CD14-positive monocyte (primary cell): ENCODE measurements at regions not wholly inside any gene's neighbourhood (a gene's known extent, or its start where the extent isn't known, plus 50 kb on each side); places are given as distances from the start of the nearest gene placed in this dataset.

Source experiments
- DNase-seq, 3 donors: peaks; one replicate each; pipeline ENCODE4 v3.0.0-alpha.2; 2011 to 2022
- H2AFZ ChIP-seq: 2 replicates; pipeline ENCODE4 v1.6.0; 2012; ENCODE audit warnings: mild to moderate bottlenecking, low read depth, low read length, inconsistent platforms; ENCODE audit not compliant: insufficient read depth, poor library complexity, severe bottlenecking
- H3K27ac ChIP-seq, 2 donors: 1 replicate in 1 of 2; 2 replicates in 1 of 2; pipeline ENCODE4 v1.5.1; 2012 to 2013; ENCODE audit warnings: low read length in 2 of 2, control low read depth in 1 of 2, inconsistent platforms in 1 of 2, low read depth in 1 of 2, mild to moderate bottlenecking in 1 of 2
- H3K27me3 ChIP-seq, 2 donors: one replicate each; pipeline versions ENCODE4 v1.6.0 to v1.6.1; 2011 to 2013; ENCODE audit warnings: low read length in 2 of 2; ENCODE audit not compliant: control insufficient read depth in 2 of 2, insufficient read depth in 2 of 2
- H3K36me3 ChIP-seq, 2 donors: replicated peaks in 1 of 2; 1 replicate in 1 of 2; 2 replicates in 1 of 2; pipeline versions ENCODE4 v1.5.1 to v1.6.1; 2012 to 2013; ENCODE audit warnings: low read length in 2 of 2, control low read depth in 1 of 2, inconsistent platforms in 1 of 2, mild to moderate bottlenecking in 1 of 2; ENCODE audit not compliant: insufficient read depth in 2 of 2, control insufficient read depth in 1 of 2
- H3K4me1 ChIP-seq, 2 donors: 1 replicate in 1 of 2; 2 replicates in 1 of 2; pipeline versions ENCODE4 v1.5.1 to v1.6.1; 2012 to 2013; ENCODE audit warnings: low read length in 2 of 2, control low read depth in 1 of 2, inconsistent platforms in 1 of 2, mild to moderate bottlenecking in 1 of 2, moderate library complexity in 1 of 2; ENCODE audit not compliant: insufficient read depth in 2 of 2, control insufficient read depth in 1 of 2
- H3K4me2 ChIP-seq: replicated peaks from 2 replicates; pipeline ENCODE3; 2012; ENCODE audit warnings: low read length, moderate library complexity, mild to moderate bottlenecking; ENCODE audit not compliant: poor library complexity, severe bottlenecking; ENCODE audit errors: extremely low read depth
- H3K4me3 ChIP-seq, 3 experiments: fragments of 200-600 bp in 1 of 3; sonication (generic) in 1 of 3; replicated peaks in 1 of 3; 1 replicate in 2 of 3; 2 replicates in 1 of 3; pipeline ENCODE4 v1.5.1; 2011 to 2013; ENCODE audit warnings: low read length in 3 of 3, mild to moderate bottlenecking in 3 of 3, control low read depth in 2 of 3, low read depth in 2 of 3, inconsistent platforms in 1 of 3, moderate library complexity in 1 of 3
- H3K79me2 ChIP-seq: 2 replicates; pipeline ENCODE4 v1.6.0; 2012; ENCODE audit warnings: mild to moderate bottlenecking, control low read depth, inconsistent platforms, low read length, moderate library complexity; ENCODE audit not compliant: insufficient read depth
- H3K9ac ChIP-seq: 2 replicates; pipeline ENCODE4 v1.6.0; 2017; ENCODE audit warnings: low read length, mild to moderate bottlenecking; ENCODE audit not compliant: insufficient read depth, poor library complexity, severe bottlenecking
- H3K9me3 ChIP-seq, 2 donors: replicated peaks in 1 of 2; 1 replicate in 1 of 2; 2 replicates in 1 of 2; pipeline versions ENCODE4 v1.5.1 to v1.6.1; 2012 to 2013; ENCODE audit warnings: low read length in 2 of 2, control low read depth in 1 of 2; ENCODE audit not compliant: control insufficient read depth in 1 of 2, insufficient read depth in 1 of 2
- H4K20me1 ChIP-seq: 2 replicates; pipeline ENCODE4 v1.6.0; 2012; ENCODE audit warnings: mild to moderate bottlenecking, low read length, control low read depth, moderate library complexity; ENCODE audit not compliant: insufficient read depth
- H3K27ac Mint-ChIP-seq, 7 donors: one replicate each; pipeline ENCODE4 v1.8.0; 2020; ENCODE audit warnings: mild to moderate bottlenecking in 7 of 7, mixed read lengths in 7 of 7, moderate library complexity in 6 of 7, inconsistent platforms in 2 of 7
- H3K27me3 Mint-ChIP-seq, 3 donors: one replicate each; pipeline ENCODE4 v1.8.0; 2021 to 2022; ENCODE audit warnings: low read depth in 3 of 3, mild to moderate bottlenecking in 3 of 3, mixed read lengths in 3 of 3, moderate library complexity in 3 of 3, inconsistent platforms in 1 of 3
- H3K36me3 Mint-ChIP-seq, 2 donors: one replicate each; pipeline ENCODE4 v1.8.0; 2020; ENCODE audit warnings: mixed read lengths in 2 of 2, inconsistent platforms in 1 of 2, mild to moderate bottlenecking in 1 of 2
- H3K4me1 Mint-ChIP-seq: one replicate; pipeline ENCODE4 v1.8.0; 2020; ENCODE audit warnings: mild to moderate bottlenecking, mixed read lengths
- H3K4me3 Mint-ChIP-seq, 2 donors: one replicate each; pipeline ENCODE4 v1.8.0; 2020; ENCODE audit warnings: mild to moderate bottlenecking in 2 of 2, mixed read lengths in 2 of 2, moderate library complexity in 1 of 2
- H3K9me3 Mint-ChIP-seq, 7 donors: one replicate each; pipeline ENCODE4 v1.8.0; 2020 to 2022; ENCODE audit warnings: mixed read lengths in 7 of 7, mild to moderate bottlenecking in 6 of 7, moderate library complexity in 6 of 7, inconsistent platforms in 2 of 7
- CTCF ChIP-seq: fragments of 200-600 bp; IDR thresholded peaks from one replicate; pipeline ENCODE4 v1.8.0; 2022; ENCODE audit warnings: antibody characterized with exemption, mild to moderate bottlenecking
- WGBS: methylation state at CpG from one replicate; pipeline ENCODE4 v1.1.5; 2013; ENCODE audit warnings: missing lambda C conversion rate; ENCODE audit not compliant: insufficient coverage; 5-methylcytosine and 5-hydroxymethylcytosine counted together
- intact Hi-C, 2 donors: fragments of 100-400 bp; cut with micrococcal nuclease; formaldehyde crosslinking; loops; one replicate each; pipeline versions ENCODE4 v1.15.0 to v1.15.1; 2023

- no peak overlapping the region for H3K27ac ChIP-seq
- no peak for TF ChIP-seq CTCF
- Mint-ChIP-seq H3K4me3 (no peak overlapping the region), H3K36me3 (no peaks in the 10 kb centered on the region), H3K9me3 (peaks cover 0 to 15% (median 2%) of the 10 kb centered on the region in 7 donors), H3K27ac (no peak overlapping the region), H3K27me3 (peaks cover 0 to 4% (median 1%) of the 10 kb centered on the region in 3 donors), H3K4me1 (no peaks in the 10 kb centered on the region)
- H3K79me2 ChIP-seq: no peaks in the 10 kb centered on the region
- intact Hi-C loops: no loop called here
- H3K9ac ChIP-seq: no peak overlapping the region
- no peaks in the 10 kb centered on the region for H3K4me1 ChIP-seq
- no peak overlapping the region for H2AFZ ChIP-seq
- H3K9me3 ChIP-seq: no peaks in the 10 kb centered on the region
- no CpG with 5 or more reads among the region's 1 CpG for WGBS
- DNase-seq: no peak
- H4K20me1 ChIP-seq: no peaks in the 10 kb centered on the region
- H3K4me3 ChIP-seq: no peak overlapping the region
- H3K27me3 ChIP-seq: no peaks in the 10 kb centered on the region
- H3K4me2 ChIP-seq: no peak overlapping the region
- H3K36me3 ChIP-seq: no peaks in the 10 kb centered on the region
These were observed 322.3 kb downstream of the GBE1 start for GRCh38 chr3:81439108-81439507.

DNA sequence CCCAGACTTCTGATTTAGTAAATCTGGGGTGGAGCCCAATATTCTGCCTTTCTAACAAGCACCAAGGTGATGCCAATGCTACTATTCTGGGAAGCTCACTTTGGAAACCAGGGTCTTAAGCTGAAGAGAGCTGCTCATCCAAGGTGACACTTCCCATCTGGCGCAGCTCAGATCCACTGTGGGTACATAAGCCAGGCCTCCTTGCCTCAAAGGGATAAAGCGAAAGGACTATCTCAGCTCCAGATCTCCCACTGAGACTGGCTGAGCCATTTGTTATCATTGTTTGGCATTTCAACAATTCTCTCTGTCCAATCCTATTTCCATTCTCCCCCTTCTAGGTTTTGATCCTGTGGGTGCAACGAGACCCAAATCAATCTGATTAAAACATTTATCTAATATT is 323.8 kb downstream of the GBE1 start:
- TF ChIP-seq CTCF: no peak
- H4K20me1 ChIP-seq: no peaks in the 10 kb centered on the region
- no peak overlapping the region for H3K27ac Mint-ChIP-seq
- no peak overlapping the region for H3K4me3 ChIP-seq
- no peaks in the 10 kb centered on the region for H3K36me3 Mint-ChIP-seq
- intact Hi-C loops: no loop called here
- no peak overlapping the region for H3K27ac ChIP-seq
- H3K9me3 Mint-ChIP-seq: peaks cover 0 to 15% (median 2%) of the 10 kb centered on the region in 7 donors
- no peaks in the 10 kb centered on the region for H3K4me1 ChIP-seq
- no peaks in the 10 kb centered on the region for H3K27me3 ChIP-seq
- 100% methylated on average over 2 of the region's 3 CpGs for WGBS
- no peak overlapping the region for H3K4me3 Mint-ChIP-seq
- DNase-seq: no peak
- no peaks in the 10 kb centered on the region for H3K79me2 ChIP-seq
- no peak overlapping the region for H2AFZ ChIP-seq
- H3K9me3 ChIP-seq: no peaks in the 10 kb centered on the region
- no peaks in the 10 kb centered on the region for H3K36me3 ChIP-seq
- H3K4me1 Mint-ChIP-seq: peaks cover 2% of the 10 kb centered on the region
- no peak overlapping the region for H3K9ac ChIP-seq
- peaks cover 0 to 4% (median 1%) of the 10 kb centered on the region in 3 donors for H3K27me3 Mint-ChIP-seq
- H3K4me2 ChIP-seq: no peak overlapping the region
